Hepatic stellate cell (primary cell): ENCODE measurements at regions not wholly inside any gene's neighbourhood (a gene's known extent, or its start where the extent isn't known, plus 50 kb on each side); places are given as distances from the start of the nearest gene placed in this dataset.
"Not testable (repeated sequence)": the region's sequence is repeated elsewhere in the genome, so short reads cannot be mapped to it uniquely, and the experiment has no call there.

Experiments used
- DNase-seq: peaks from one replicate; pipeline ENCODE4 v3.0.0; 2011; ENCODE audit warnings: low spot score

GRCh38 chr7:81887098-81888090 is 117.5 kb upstream of the HGF start:
- no peak for DNase-seq

- no peak for DNase-seq
Measured at GRCh38 chr7:81886211-81886764, 116.4 kb upstream of the HGF start.

GRCh38 chr7:81884817-81885216 is 115.0 kb upstream of the HGF start:
- no peak for DNase-seq

DNA sequence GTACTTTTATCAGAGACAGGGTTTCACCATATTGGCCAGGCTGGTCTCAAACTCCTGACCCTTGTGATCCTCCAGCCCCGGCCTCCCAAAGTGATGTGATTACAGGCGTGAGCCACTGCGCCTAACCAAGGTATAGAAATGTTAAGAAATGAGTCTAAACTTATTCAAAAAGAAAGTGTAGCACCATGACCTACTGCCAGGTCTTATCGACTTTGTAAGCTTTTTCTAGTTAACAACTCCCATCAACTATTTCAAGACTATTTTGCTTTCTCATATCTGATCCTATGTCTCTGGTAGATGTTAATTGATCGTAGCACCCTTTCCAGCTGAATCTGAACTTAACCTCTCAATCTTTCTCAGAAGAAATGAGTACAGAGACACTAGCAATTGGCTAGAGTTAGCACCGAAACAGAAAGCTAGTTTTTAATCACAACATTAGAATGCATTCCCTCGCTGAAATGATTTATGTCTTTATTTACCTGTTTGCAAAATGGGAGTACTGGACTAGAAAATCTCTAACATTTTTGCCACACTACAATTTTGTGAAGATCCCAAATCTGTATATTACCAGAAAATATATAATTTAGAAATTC is 114.0 kb upstream of the HGF start:
- DNase-seq = no peak

DNA sequence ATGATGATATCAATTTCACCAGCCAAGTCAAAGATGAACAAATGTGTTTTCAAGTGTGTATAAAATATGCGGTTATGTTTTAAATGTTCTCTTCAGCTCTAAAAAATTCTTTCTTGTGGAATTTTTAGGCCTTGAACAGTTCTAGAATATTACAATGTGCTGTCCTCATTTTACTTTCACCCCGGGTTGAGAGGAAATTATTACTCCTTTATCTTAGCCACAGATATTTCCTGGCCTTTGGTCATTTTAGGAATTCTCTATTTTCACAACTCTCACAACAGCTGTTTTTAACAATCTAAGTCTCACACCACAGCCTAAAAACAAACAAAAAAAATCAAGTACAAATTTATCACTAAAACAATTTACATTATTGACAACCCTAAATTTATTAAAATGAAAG is 112.2 kb upstream of the HGF start:
- no peak for DNase-seq

DNA sequence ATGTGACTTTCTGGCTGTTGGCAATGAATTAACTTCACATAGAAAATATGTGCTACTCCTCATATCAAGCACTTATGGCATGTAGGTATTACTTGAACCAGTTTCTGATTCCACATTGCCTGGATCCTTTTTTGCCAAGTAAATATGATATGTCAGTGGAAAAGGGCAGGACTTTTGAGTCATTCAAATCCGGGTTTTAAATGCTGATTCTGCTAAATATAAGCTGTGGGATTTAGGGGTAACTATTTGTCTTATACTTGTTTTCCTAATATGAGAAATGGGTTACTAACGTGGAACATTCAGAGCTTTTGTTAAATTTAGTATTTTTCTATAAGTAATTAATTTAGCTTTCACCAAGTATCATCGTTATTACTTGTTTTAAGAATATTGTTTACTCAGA is 108.0 kb upstream of the HGF start:
- DNase-seq = no peak

DNA sequence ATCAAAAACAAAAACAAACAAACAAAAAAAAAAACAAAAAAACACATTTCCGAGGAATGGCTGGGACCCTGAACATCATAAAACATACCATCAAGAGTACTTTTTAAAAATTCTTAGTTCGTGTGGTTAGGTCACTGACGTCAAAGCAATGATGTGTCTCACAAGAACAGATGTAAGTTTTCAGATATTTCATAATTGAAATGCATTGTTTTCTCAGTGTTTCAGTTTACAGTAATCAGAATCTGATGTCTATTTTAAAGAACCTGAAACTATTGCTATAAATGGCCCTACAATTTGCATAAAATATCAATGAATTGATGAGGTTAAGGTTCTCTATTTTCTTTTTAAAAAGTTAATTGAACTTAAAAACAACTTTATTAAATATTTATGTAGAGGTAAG is 103.7 kb upstream of the HGF start:
- no peak for DNase-seq

DNA sequence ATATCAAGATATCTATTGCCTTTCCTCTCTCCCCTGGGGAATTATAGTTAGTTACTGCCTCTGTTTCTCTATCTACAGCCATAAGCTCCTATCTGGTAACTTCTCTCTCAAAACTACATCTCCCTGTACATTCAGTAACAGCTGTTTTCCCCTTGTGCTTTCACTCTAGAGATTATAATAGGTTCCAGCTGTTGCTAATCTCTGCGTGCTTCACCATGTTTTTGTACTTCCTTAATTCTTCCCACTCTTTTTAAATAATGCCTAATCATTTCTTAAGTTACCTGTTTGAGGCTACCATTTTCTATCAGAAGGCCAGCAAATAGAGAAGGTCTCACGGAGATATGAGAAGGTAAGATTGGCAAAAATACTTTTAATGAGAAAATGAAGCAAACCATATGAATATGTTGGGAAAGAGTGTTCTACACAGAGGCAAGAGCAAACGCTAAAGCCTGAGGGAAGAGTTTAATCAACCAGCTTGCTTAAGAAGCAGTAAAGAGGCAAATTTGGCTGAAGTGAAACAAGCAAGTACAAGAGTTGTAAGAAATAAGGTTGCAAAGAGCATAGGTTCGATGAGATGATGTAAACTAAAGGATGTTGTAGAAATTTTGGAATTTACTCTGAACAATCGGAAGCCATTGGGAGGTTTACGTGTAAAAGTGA is 101.9 kb upstream of the HGF start:
- DNase-seq = no peak

GRCh38 chr7:81870608-81871007 is 100.8 kb upstream of the HGF start:
- no peak for DNase-seq

DNA sequence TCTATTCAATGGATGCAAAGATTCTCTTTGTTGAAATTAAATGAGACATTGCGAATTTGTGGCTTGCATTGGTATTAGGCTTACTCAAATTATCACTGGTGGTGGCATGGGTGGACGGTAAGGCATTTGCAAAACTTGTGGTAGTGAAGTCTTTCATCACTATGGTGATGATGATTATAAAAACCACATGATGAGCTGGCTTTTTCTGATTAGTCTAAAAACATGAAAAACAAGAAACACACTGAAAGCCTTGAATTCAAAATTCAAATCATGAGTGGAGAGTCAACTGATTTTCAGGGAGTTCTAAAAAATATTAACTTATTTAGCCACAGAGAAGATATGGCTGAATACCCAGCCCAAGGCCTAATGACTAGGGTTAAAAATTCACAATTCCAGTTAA is 99.8 kb upstream of the HGF start:
- DNase-seq = no peak

- no peak for DNase-seq
Measured at GRCh38 chr7:81865754-81866153, 95.9 kb upstream of the HGF start.

GRCh38 chr7:81859433-81859832 is 89.6 kb upstream of the HGF start:
- DNase-seq = no peak

DNA sequence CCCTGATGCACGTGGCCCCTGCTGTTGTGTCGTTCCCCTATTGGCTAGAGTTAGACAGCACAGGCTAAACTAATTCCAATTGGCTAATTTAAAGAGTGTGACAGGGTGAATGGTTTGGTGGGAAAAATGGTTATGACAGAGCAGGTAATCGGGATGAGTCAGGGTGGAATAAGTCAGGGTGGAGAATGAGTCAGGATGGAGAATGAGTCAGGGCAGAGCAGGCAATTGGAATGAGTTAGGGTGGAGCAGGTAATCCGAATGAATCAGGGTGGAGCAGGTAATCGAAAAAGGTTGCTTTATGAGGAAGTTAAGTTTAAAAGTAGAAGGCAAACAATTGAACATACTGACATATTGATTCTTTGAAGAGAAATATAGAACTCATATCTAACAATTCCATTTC is 89.0 kb upstream of the HGF start:
- DNase-seq = not testable (repeated sequence)

- DNase-seq = no peak
Measured at GRCh38 chr7:81857385-81857784, 87.5 kb upstream of the HGF start.

- DNase-seq = no peak
Measured at GRCh38 chr7:81854518-81854917, 84.7 kb upstream of the HGF start.

GRCh38 chr7:81852701-81853100 is 82.9 kb upstream of the HGF start:
- DNase-seq = no peak

DNA sequence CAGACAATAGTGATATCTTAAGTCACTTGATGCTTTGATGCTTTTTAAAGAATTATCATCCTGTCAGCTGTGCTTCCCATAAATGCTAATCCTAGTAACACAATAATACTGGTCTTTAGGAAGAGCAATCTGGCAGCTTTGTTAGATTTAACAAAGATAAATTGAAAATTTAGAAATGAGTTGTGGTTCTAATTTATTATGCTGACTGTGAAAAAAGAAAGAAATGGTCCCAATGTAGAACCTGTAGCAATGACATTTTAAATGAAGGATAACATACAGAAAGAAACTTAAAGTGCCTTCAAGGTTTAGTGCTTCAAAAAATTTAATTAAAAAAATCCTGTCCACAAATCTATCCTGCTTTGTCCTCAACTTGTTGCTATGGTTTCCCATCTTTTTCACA is 81.6 kb upstream of the HGF start:
- no peak for DNase-seq

DNA sequence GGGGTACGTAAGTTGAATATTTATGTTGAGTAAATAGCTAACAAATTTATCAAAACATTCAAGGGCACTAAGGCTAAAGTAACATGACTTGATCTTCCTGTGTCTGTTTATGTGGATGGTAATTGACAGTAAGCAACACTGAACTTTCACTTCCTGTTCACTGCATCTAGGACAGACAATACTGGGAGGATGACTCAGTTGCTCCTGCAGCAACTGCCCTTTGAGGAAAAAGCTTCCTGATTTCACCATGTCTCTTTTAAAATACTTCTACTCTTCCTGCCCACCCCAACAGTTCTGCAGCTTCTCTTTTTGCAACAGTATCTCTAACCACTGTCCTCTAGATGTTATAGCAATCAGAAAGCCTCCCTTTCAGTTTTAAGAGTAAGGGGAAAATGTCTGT is 76.6 kb upstream of the HGF start:
- DNase-seq = no peak

- no peak for DNase-seq
Measured at GRCh38 chr7:81845744-81846241, 75.9 kb upstream of the HGF start.

DNA sequence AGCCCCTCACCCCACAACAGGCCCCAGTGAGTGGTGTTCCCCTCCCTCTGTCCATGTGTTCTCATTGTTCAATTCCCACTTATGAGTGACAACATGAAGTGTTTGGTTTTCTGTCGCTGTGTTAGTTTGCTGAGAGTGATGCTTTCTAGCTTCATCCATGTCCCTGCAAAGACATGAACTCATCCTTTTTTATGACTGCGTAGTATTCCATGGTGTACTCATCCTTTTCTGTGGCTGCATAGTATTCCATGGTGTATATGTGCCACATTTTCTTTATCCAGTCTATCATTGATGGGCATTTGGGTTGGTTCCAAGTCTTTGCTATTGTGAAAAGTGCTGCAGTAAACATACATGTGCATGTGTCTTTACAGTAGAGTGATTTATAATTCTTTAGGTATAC is 73.8 kb upstream of the HGF start:
- not testable (repeated sequence) for DNase-seq

DNA sequence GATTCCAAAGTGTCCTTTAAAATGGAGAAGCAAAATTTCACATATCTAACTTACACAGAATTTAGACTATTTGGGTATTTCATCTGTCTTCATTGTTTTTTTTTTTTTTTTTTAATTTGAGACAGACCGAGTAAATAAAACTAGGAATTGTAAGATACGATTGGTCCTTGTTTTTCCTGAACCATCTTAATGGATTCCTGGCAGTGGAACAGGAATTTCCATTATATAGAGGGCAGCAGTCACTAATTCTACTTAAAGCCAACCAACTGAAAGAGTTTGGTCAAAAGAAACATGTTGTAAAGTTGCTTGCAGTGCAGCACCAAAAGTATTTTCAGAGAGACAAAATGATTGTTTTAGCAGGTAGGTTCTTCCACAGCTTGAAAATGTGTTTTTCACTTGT is 72.5 kb upstream of the HGF start:
- no peak for DNase-seq

GRCh38 chr7:81839708-81840369 is 70.0 kb upstream of the HGF start:
- DNase-seq = no peak
